ENCODE measurements at regions not wholly inside any gene's neighbourhood (a gene's known extent, or its start where the extent isn't known, plus 50 kb on each side); places are given as distances from the start of the nearest gene placed in this dataset.

DNA sequence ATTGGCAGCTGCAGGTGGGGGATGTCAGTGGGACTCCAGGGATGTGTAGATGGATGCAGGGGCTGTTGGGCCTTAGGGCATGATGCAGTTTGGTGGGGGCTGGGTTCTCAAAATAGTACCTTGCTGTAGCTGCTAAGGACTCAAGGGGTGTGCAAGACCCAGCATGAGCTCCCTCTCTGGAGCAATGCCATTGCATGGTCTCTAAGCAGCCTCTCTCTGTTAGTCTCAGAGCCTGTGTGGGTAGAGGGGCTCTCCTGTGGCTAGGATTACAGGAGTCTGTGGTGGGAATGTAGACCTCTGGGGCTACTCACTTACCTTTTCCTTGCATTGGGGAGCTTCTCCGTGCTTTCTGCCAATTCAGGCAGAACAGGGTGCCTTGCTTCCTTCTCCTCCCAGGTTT lies 228.9 kb downstream of the LPIN1 start:
- no peak overlapping the region for H3K27ac ChIP-seq (ENCODE audit: low read depth in 1 of 3, low read length in 2 of 3)
- H3K4me3 ChIP-seq (ENCODE audit: low read depth in 1 of 3, low read length in 3 of 3) = no peak overlapping the region
- no peaks in the 10 kb centered on the region for H3K27me3 ChIP-seq (ENCODE audit: control insufficient read depth in 3 of 3, insufficient read depth in 3 of 3, low read length in 3 of 3)
- H3K36me3 ChIP-seq (ENCODE audit: control insufficient read depth in 3 of 3, insufficient read depth in 2 of 3, low read depth in 1 of 3, low read length in 3 of 3) = no peaks in the 10 kb centered on the region
- DNase-seq (no peak), FAIRE-seq (no peak)
- 67 to 84% (median 68%) methylated on average over 1 of the region's 1 CpG for WGBS, 3 donors
- H3K4me1 ChIP-seq (ENCODE audit: control insufficient read depth in 3 of 3, insufficient read depth in 2 of 3, low read depth in 1 of 3, low read length in 2 of 3) = no peaks in the 10 kb centered on the region
- H3K9me3 ChIP-seq (ENCODE audit: control insufficient read depth in 2 of 2, insufficient read depth in 1 of 2, low read depth in 1 of 2, low read length in 1 of 2) = peaks cover 0 to 11% of the 10 kb centered on the region in 2 donors

DNA sequence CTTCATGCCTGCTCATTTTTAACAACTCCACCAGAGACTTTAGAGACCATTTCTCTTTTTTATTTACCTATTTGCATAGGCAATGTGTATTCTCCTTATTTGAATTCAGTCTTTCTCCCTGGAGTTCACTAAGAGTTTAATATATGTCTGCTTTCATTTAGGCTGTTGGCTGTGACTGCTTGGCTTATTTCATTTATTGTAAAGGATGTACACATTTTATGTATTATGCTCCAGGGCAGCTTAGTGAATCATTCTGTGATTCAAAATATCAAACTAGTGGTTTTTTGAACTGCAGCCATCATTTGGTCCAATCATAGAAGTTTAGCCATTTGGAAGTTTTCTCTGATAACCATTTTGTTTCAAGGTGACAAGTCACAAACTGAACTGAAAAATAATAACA lies 229.6 kb downstream of the LPIN1 start:
- Histone ChIP-seq H3K27ac (ENCODE audit: low read depth in 1 of 3, low read length in 2 of 3) (no peak overlapping the region), H3K36me3 (ENCODE audit: control insufficient read depth in 3 of 3, insufficient read depth in 2 of 3, low read depth in 1 of 3, low read length in 3 of 3) (no peaks in the 10 kb centered on the region), H3K4me1 (ENCODE audit: control insufficient read depth in 3 of 3, insufficient read depth in 2 of 3, low read depth in 1 of 3, low read length in 2 of 3) (no peaks in the 10 kb centered on the region), H3K4me3 (ENCODE audit: low read depth in 1 of 3, low read length in 3 of 3) (no peak overlapping the region), H3K27me3 (ENCODE audit: control insufficient read depth in 3 of 3, insufficient read depth in 3 of 3, low read length in 3 of 3) (no peaks in the 10 kb centered on the region), H3K9me3 (ENCODE audit: control insufficient read depth in 2 of 2, insufficient read depth in 1 of 2, low read depth in 1 of 2, low read length in 1 of 2) (peaks cover 0 to 11% of the 10 kb centered on the region in 2 donors)
- DNase-seq (no peak), FAIRE-seq (no peak)

DNA sequence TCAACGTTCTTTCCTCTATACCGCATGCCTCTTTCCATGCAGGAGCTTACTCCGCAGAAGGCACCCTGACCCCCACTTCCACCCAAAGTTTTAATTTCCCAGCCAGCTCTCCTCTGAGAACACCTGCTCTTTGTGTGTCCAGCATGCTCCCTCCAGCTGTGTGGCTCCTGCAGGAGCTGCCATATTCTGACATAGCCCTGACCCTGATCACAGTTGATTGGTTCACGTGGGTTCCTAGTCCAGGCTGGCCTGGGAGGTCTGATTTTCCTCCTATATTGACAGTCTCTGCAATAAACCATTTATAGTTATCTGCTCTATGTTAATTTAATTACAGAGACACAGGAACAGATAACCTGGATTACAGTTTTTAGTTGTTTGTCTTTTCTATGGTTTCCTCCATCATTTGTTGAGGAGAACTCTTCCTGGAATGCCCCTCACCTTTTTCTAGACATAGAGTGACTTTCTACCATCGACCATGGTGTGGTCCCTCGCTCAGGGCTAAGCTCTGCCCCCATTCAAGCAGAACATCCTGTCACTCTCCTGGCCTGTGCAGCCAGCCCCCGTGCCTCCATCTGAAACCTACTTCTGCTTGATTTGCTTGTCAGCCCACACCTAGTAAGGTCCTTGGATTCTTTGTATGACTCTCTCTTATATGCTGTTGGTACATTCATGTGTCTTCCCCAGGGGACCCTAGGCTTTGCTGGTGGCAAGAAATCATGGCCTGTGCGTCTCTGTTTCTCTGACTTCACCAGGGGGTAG lies 231.5 kb downstream of the LPIN1 start:
- Histone ChIP-seq H3K9me3 (ENCODE audit: control insufficient read depth in 2 of 2, insufficient read depth in 1 of 2, low read depth in 1 of 2, low read length in 1 of 2) (peaks cover 0 to 16% of the 10 kb centered on the region in 2 donors), H3K4me3 (ENCODE audit: low read depth in 1 of 3, low read length in 3 of 3) (no peak overlapping the region), H3K27ac (ENCODE audit: low read depth in 1 of 3, low read length in 2 of 3) (no peak overlapping the region), H3K4me1 (ENCODE audit: control insufficient read depth in 3 of 3, insufficient read depth in 2 of 3, low read depth in 1 of 3, low read length in 2 of 3) (no peaks in the 10 kb centered on the region), H3K36me3 (ENCODE audit: control insufficient read depth in 3 of 3, insufficient read depth in 2 of 3, low read depth in 1 of 3, low read length in 3 of 3) (no peaks in the 10 kb centered on the region), H3K27me3 (ENCODE audit: control insufficient read depth in 3 of 3, insufficient read depth in 3 of 3, low read length in 3 of 3) (no peaks in the 10 kb centered on the region)
- 77 to 82% (median 81%) methylated on average over 8 of the region's 8 CpGs for WGBS, 3 donors
- FAIRE-seq (no peak), DNase-seq (no peak)

DNA sequence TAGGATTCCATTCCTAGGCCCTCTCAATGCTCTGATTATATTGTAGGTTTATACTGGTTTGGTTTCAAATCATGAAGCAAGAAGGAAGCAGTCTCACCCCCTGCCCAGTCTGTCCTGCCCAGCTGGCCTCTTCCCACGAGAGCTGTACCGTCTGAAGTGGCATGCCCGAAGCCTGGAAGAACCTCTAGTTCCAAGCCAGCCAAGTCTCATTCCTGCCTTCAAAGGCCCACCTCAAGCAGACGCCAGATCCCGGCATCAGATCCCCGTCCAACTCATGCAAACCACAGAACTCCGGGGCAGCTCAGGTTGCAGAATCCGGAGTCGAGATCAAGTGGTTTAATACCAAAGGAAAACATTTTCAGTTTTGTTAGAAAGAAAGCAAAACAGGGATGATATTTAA lies 234.4 kb downstream of the LPIN1 start:
- no peak for FAIRE-seq
- peaks cover 0 to 2% (median 0%) of the 10 kb centered on the region in 3 donors for H3K27me3 ChIP-seq (ENCODE audit: control insufficient read depth in 3 of 3, insufficient read depth in 3 of 3, low read length in 3 of 3)
- H3K27ac ChIP-seq (ENCODE audit: low read depth in 1 of 3, low read length in 2 of 3) = no peak overlapping the region
- 84 to 90% (median 89%) methylated on average over 9 of the region's 9 CpGs for WGBS, 3 donors
- no peaks in the 10 kb centered on the region for H3K4me1 ChIP-seq (ENCODE audit: control insufficient read depth in 3 of 3, insufficient read depth in 2 of 3, low read depth in 1 of 3, low read length in 2 of 3)
- H3K9me3 ChIP-seq (ENCODE audit: control insufficient read depth in 2 of 2, insufficient read depth in 1 of 2, low read depth in 1 of 2, low read length in 1 of 2) = peaks cover 0 to 5% of the 10 kb centered on the region in 2 donors
- no peak overlapping the region for H3K4me3 ChIP-seq (ENCODE audit: low read depth in 1 of 3, low read length in 3 of 3)
- H3K36me3 ChIP-seq (ENCODE audit: control insufficient read depth in 3 of 3, insufficient read depth in 2 of 3, low read depth in 1 of 3, low read length in 3 of 3) = no peaks in the 10 kb centered on the region
- DNase-seq = no peak

DNA sequence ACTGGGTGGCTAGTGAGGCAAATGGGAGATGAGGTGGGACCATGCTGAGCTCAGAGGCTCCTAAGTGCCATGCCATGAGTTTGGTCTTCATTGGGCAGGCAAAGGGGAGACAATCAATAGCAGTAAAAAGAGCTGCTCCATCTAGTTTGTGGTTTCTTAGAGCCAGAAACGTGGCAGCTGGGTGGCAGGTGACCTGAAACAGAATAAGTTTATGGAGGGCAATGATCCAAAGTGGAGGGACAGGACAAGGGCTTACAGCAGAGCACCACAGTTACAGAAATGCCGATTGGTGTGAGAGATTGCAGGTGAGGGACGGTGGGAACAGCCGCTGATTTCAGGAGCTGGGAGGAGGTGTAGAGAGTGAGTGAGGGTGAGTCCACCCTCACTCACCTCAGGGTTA lies 237.0 kb downstream of the LPIN1 start:
- Histone ChIP-seq H3K4me3 (ENCODE audit: low read depth in 1 of 3, low read length in 3 of 3) (no peak overlapping the region), H3K9me3 (ENCODE audit: control insufficient read depth in 2 of 2, insufficient read depth in 1 of 2, low read depth in 1 of 2, low read length in 1 of 2) (peaks cover 0 to 5% of the 10 kb centered on the region in 2 donors), H3K27ac (ENCODE audit: low read depth in 1 of 3, low read length in 2 of 3) (no peak overlapping the region), H3K4me1 (ENCODE audit: control insufficient read depth in 3 of 3, insufficient read depth in 2 of 3, low read depth in 1 of 3, low read length in 2 of 3) (no peaks in the 10 kb centered on the region), H3K27me3 (ENCODE audit: control insufficient read depth in 3 of 3, insufficient read depth in 3 of 3, low read length in 3 of 3) (peaks cover 0 to 2% (median 0%) of the 10 kb centered on the region in 3 donors), H3K36me3 (ENCODE audit: control insufficient read depth in 3 of 3, insufficient read depth in 2 of 3, low read depth in 1 of 3, low read length in 3 of 3) (no peaks in the 10 kb centered on the region)
- FAIRE-seq (no peak), DNase-seq (no peak)
- WGBS, 3 donors = 63 to 83% (median 77%) methylated on average over 4 of the region's 4 CpGs

DNA sequence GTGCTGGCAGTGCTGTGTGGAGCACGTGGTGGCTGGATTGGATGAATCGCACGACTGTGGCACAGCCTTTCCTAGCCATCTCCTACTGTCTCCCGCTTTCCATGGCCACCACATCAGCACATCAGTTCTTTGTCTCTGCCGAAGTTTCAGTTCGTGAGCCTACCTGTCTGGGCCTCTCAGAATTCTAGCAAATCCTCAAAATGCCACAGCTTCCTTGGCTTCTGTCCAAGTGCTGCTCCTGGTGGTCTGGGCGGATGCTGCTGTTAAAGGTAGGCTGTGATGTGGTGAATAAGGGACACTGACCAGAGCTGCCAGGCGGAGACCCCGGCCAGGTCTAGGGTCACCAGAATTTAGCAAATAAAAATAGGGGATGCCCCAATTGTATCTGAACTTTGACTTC lies 237.4 kb downstream of the LPIN1 start:
- Histone ChIP-seq H3K9me3 (ENCODE audit: control insufficient read depth in 2 of 2, insufficient read depth in 1 of 2, low read depth in 1 of 2, low read length in 1 of 2) (peaks cover 0 to 5% of the 10 kb centered on the region in 2 donors), H3K27me3 (ENCODE audit: control insufficient read depth in 3 of 3, insufficient read depth in 3 of 3, low read length in 3 of 3) (peaks cover 0 to 2% (median 0%) of the 10 kb centered on the region in 3 donors), H3K4me1 (ENCODE audit: control insufficient read depth in 3 of 3, insufficient read depth in 2 of 3, low read depth in 1 of 3, low read length in 2 of 3) (no peaks in the 10 kb centered on the region), H3K36me3 (ENCODE audit: control insufficient read depth in 3 of 3, insufficient read depth in 2 of 3, low read depth in 1 of 3, low read length in 3 of 3) (no peaks in the 10 kb centered on the region), H3K4me3 (ENCODE audit: low read depth in 1 of 3, low read length in 3 of 3) (no peak overlapping the region), H3K27ac (ENCODE audit: low read depth in 1 of 3, low read length in 2 of 3) (no peak overlapping the region)
- DNase-seq (no peak), FAIRE-seq (no peak)
- 81 to 90% (median 83%) methylated on average over 9 of the region's 9 CpGs for WGBS, 3 donors

DNA sequence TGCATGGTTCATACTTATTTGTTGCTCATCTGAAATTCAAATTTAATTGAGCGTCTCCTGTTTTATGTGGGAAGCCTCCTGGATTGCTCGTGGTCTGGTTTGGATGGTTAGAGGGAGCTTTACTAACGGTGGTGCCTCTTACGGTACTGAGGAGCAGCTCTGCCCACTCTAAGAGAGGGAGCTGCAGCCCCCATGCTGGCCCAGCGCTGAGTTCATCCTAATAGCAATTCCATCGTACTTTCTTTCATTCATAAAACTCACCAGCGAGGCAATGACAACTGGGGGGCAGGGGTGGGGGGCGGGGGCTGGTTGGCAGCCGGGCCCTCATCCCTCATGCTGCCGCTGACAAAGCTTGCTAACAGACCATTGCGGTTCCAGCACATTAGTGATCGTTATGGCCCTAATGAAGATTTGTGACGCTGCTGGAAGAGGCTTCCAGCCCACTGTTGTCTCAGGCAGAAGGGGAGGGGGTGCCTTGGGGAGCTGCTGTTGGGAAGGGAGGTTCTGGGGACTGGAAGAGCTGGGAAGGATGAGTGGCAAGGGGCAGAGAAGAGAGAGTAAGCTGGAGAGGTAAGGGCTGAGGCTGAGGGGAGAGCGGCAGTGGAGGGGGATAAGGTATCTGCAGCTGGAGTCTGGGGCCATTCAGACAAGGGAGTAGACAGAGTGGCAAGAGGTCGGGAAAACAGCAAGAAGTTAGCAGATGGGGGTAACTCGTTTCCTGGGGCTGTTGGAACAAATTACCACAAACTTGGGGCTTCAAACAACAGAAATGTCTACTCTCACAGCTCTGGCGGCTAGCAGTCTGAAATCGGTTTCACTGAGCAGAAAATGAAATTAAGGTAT lies 238.1 kb downstream of the LPIN1 start:
- peaks cover 0 to 2% (median 0%) of the 10 kb centered on the region in 3 donors for H3K27me3 ChIP-seq (ENCODE audit: control insufficient read depth in 3 of 3, insufficient read depth in 3 of 3, low read length in 3 of 3)
- no peaks in the 10 kb centered on the region for H3K36me3 ChIP-seq (ENCODE audit: control insufficient read depth in 3 of 3, insufficient read depth in 2 of 3, low read depth in 1 of 3, low read length in 3 of 3)
- H3K4me3 ChIP-seq (ENCODE audit: low read depth in 1 of 3, low read length in 3 of 3) = no peak overlapping the region
- peaks cover 0 to 5% of the 10 kb centered on the region in 2 donors for H3K9me3 ChIP-seq (ENCODE audit: control insufficient read depth in 2 of 2, insufficient read depth in 1 of 2, low read depth in 1 of 2, low read length in 1 of 2)
- WGBS, 3 donors = 74 to 77% (median 75%) methylated on average over 18 of the region's 18 CpGs
- no peaks in the 10 kb centered on the region for H3K4me1 ChIP-seq (ENCODE audit: control insufficient read depth in 3 of 3, insufficient read depth in 2 of 3, low read depth in 1 of 3, low read length in 2 of 3)
- H3K27ac ChIP-seq (ENCODE audit: low read depth in 1 of 3, low read length in 2 of 3) = no peak overlapping the region
- no peak for FAIRE-seq
- DNase-seq = no peak

DNA sequence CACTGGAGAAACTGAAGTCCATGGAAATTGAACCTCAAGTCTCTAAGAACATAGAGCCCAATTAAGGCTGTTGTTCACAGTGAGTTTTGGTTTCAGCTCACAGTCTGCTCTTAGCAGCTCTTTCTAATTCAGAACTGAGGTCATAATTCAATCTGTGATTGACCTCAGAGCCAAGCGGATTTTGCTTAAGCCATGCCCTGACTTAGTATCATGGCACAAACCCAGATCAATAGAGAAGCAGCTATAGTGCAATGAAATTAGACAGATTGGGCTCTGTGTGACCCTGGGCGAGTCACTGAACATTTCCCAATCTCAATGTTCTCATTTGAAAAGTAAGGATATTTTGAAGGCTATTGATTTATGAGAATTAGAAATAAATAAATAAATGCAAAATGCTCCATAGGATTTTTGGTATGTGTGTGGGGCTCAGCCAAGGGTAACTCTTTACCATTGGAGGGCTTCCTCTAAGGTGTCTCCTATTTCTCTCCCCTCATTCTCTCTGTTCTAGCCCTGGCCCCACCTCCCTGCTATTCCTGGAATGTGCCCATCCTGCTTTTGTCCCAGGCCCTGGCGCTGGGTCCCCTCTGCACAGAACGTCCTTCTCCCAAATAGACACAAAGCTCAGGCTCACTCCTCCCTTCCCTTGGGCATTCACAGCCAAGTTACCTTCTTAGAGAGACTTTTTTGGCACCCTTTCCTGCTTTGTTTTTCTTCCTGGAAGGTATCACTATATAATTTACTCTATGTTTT lies 239.6 kb downstream of the LPIN1 start:
- FAIRE-seq (no peak), DNase-seq (no peak)
- no peaks in the 10 kb centered on the region for H3K4me1 ChIP-seq (ENCODE audit: control insufficient read depth in 3 of 3, insufficient read depth in 2 of 3, low read depth in 1 of 3, low read length in 2 of 3)
- peaks cover 0 to 2% (median 0%) of the 10 kb centered on the region in 3 donors for H3K27me3 ChIP-seq (ENCODE audit: control insufficient read depth in 3 of 3, insufficient read depth in 3 of 3, low read length in 3 of 3)
- WGBS, 3 donors = 71 to 82% (median 79%) methylated on average over 4 of the region's 4 CpGs
- H3K4me3 ChIP-seq (ENCODE audit: low read depth in 1 of 3, low read length in 3 of 3) = no peak overlapping the region
- H3K36me3 ChIP-seq (ENCODE audit: control insufficient read depth in 3 of 3, insufficient read depth in 2 of 3, low read depth in 1 of 3, low read length in 3 of 3) = no peaks in the 10 kb centered on the region
- peaks cover 0 to 5% of the 10 kb centered on the region in 2 donors for H3K9me3 ChIP-seq (ENCODE audit: control insufficient read depth in 2 of 2, insufficient read depth in 1 of 2, low read depth in 1 of 2, low read length in 1 of 2)
- H3K27ac ChIP-seq (ENCODE audit: low read depth in 1 of 3, low read length in 2 of 3) = no peak overlapping the region
